HG03060 (cell line): ENCODE measurements at regions not wholly inside any gene's neighbourhood (a gene's known extent, or its start where the extent isn't known, plus 50 kb on each side); places are given as distances from the start of the nearest gene placed in this dataset.

Experiments used
- ATAC-seq: cut with Tn5 transposase; IDR thresholded peaks from one replicate; pipeline ENCODE4 v1.9.1; 2021; ENCODE audit warnings: low read depth, moderate number of reproducible peaks; ENCODE audit not compliant: unreplicated experiment

GRCh38 chr7:34452363-34452762 is 205.7 kb upstream of the NPSR1 start:
- no peak for ATAC-seq

GRCh38 chr7:34453150-34453549 is 204.9 kb upstream of the NPSR1 start:
- ATAC-seq = no peak

GRCh38 chr7:34454381-34454780 is 203.6 kb upstream of the NPSR1 start:
- ATAC-seq = no peak

- no peak for ATAC-seq
Measured at GRCh38 chr7:34457329-34457728, 200.7 kb upstream of the NPSR1 start.

- no peak for ATAC-seq
Measured at GRCh38 chr7:34463830-34464229, 194.2 kb upstream of the NPSR1 start.

- no peak for ATAC-seq
Measured at GRCh38 chr7:34471844-34472243, 186.2 kb upstream of the NPSR1 start.

GRCh38 chr7:34486371-34486770 is 171.6 kb upstream of the NPSR1 start:
- no peak for ATAC-seq

GRCh38 chr7:34487391-34488115 is 170.5 kb upstream of the NPSR1 start:
- ATAC-seq = no peak

- no peak for ATAC-seq
Measured at GRCh38 chr7:34488766-34489165, 169.3 kb upstream of the NPSR1 start.

- no peak for ATAC-seq
Measured at GRCh38 chr7:34491899-34492298, 166.1 kb upstream of the NPSR1 start.

- ATAC-seq = no peak
Measured at GRCh38 chr7:34493752-34494151, 164.3 kb upstream of the NPSR1 start.

GRCh38 chr7:34497153-34497777 is 160.8 kb upstream of the NPSR1 start:
- ATAC-seq = no peak

- no peak for ATAC-seq
Measured at GRCh38 chr7:34501156-34501555, 156.9 kb upstream of the NPSR1 start.

GRCh38 chr7:34507191-34507590 is 150.8 kb upstream of the NPSR1 start:
- ATAC-seq = no peak

GRCh38 chr7:34523226-34523918 is 134.6 kb upstream of the NPSR1 start:
- ATAC-seq = no peak

GRCh38 chr7:34530259-34530658 is 127.8 kb upstream of the NPSR1 start:
- no peak for ATAC-seq

GRCh38 chr7:34539003-34539402 is 119.0 kb upstream of the NPSR1 start:
- ATAC-seq = no peak

- no peak for ATAC-seq
Measured at GRCh38 chr7:34544621-34545020, 113.4 kb upstream of the NPSR1 start.

- no peak for ATAC-seq
Measured at GRCh38 chr7:34550996-34551395, 107.0 kb upstream of the NPSR1 start.

GRCh38 chr7:34552502-34552901 is 105.5 kb upstream of the NPSR1 start:
- ATAC-seq = no peak

GRCh38 chr7:34558022-34558421 is 100.0 kb upstream of the NPSR1 start:
- no peak for ATAC-seq

GRCh38 chr7:34564091-34564490 is 93.9 kb upstream of the NPSR1 start:
- no peak for ATAC-seq
